HG03175 (cell line): ENCODE measurements at regions not wholly inside any gene's neighbourhood (a gene's known extent, or its start where the extent isn't known, plus 50 kb on each side); places are given as distances from the start of the nearest gene placed in this dataset.

Experiments used
- ATAC-seq: cut with Tn5 transposase; IDR thresholded peaks from one replicate; pipeline ENCODE4 v1.9.1; 2021; ENCODE audit warnings: mild to moderate bottlenecking, moderate library complexity; ENCODE audit not compliant: unreplicated experiment

DNA sequence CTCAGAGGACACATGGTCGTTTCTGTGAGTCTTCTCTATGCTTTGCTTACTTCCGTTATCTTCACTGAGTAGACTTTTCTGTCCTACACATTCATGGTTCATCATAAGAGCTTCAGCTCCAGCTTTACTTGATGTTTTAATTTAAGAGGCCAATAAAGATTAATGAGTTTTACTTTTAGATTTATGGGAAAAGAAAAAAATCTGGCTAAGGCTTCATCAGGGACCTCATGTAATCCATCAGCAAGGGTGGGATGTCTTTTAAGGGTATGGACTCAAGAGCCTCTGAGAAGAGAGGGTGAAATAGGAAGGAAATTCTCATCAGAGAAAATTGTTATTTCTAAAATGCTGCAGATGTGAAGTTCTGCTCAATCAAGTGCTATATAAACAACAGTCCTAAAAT is 963.0 kb upstream of the RAG2 start:
- ATAC-seq = no peak

DNA sequence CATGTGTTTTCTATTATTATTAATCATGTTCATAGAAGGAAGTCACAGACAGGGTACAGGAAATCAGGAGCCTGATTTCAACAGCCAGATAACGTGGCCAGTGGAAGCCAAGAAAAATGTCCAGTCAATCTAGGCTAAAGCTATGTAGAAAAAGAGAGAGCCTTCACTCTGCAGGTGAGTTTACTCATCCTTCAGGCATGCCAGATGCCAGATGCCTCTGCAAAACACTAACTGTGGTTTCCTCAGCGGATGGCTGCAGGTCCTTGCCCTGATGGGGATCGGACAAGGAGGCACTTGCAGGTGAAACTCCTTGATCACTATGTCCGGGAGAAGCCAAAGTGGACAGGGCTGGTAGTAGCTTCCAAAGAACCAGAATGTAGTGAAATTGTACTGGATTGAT is 962.3 kb upstream of the RAG2 start:
- ATAC-seq = no peak

DNA sequence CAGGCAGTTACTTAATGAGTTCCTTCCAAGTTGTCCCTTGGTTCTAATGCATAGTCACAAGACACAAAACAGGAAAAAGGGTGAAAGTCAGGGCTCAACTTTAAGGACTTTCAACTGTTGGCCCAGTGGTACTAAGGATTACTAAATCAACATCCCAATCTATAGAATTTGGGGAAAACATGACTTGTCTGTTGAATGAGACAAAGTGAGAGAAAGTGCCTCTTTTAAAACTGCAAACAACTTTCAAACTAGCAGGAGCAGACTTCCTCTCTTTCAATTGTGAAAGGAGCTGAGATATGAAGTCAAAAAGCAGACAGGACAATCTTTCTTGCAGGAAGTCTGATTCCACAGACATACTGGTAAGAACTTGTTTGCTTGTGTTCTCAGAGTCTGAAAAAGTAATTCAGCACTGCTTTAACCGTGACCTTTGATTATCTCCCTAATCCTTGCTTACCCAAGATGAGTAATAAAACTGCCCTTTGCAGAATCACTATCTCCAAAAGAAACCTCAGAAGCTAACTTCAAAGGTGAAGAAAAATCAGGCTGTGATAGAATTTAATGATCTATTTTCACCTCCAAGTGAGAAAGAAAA is 960.7 kb upstream of the RAG2 start:
- ATAC-seq = no peak

DNA sequence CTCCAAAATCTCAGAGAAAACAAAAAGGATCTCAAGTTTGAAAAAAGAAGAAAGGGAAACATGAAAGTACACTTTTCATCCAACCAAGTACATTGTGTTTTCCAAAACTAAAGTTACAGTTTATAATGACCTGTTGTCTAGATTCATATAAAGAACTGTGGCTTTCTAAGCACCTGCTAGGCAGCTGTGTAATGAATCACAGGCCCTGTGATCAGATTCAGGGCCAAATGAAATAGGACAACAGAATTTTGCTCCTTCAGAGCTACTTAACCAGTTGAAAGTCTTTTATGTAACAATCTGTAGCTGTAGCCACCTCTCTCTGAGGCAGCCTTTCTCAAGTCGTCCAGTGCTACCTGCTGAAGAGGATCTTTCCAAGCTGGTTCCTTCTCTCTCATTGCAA is 960.0 kb upstream of the RAG2 start:
- ATAC-seq = no peak

DNA sequence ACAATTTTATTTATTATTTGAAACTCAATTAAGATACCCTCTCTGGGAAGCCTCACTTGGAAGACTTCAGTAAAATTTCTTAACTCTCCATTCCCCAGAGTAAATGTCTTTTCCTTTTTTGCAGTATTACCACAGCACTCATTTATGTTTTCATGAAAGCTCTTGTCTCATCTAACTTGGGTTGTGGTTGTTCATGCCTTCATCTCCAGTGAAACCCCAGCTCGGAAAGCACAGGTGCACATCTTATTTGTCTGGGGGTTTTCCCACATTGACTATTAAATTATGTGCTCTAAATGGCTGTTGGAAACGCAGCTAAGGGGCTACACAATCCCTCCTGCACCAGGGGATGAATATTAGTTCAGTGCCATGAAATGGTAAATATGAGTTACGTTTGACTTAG is 954.2 kb upstream of the RAG2 start:
- no peak for ATAC-seq

DNA sequence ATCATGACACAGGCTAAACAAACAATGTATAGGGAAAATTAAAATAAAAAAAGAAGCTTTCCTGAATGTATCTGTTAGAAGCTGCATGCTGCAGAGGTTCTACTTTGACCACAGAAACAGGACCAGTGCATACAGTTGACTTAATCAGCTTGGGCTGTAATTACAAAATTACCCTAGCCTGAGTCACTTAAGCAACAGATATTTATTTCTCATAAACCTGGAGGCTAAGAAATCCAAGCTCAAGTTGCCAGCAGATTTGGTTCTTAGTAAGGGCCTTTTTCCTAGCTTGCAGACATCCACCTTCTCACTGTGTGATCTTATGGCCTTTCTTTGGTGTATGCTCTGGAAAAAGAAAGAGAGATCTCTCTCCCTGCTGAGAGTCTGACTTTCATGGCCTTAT is 946.5 kb upstream of the RAG2 start:
- ATAC-seq = no peak

DNA sequence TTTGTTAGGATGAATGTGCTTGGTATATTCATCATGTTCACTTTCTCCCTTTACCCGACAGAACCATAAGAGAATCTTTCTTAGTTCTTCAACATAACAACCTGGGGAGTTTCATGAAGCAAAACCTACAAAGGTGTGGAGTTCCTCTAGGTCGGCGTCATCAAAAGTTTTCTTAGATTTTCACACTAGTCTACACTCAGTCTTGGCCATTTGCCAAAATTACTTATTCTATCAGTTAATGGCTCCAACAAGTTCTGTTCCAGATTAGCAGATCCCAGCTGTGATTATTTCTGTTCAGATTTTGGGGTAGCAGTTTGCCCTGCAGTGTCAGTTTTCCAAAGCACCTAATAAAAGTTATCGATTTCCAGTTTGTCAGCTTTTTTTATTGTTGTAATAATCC is 935.8 kb upstream of the RAG2 start:
- no peak for ATAC-seq

DNA sequence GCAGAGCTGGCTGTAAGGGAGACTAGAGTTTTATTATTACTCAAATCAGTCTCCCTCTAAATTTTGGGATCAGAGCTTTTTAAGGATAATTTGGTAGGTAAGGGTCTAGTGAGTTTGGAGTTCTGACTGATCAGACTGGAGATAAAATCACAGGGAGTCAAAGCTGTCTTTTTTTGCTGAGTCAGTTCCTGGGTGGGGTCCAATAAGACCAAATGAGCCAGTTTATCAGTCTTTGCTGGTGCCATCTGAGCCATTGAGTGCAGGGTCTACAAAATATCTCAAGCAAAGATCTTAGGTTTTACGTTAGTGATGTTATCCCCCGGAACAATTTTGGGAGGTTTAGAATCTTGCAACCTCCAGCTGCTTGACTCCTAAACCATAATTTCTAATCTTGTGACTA is 935.1 kb upstream of the RAG2 start:
- ATAC-seq = no peak

GRCh38 chr11:37532271-37532670 is 934.2 kb upstream of the RAG2 start:
- no peak for ATAC-seq

- ATAC-seq = no peak
These were observed 929.5 kb upstream of the RAG2 start for GRCh38 chr11:37527545-37527944.

DNA sequence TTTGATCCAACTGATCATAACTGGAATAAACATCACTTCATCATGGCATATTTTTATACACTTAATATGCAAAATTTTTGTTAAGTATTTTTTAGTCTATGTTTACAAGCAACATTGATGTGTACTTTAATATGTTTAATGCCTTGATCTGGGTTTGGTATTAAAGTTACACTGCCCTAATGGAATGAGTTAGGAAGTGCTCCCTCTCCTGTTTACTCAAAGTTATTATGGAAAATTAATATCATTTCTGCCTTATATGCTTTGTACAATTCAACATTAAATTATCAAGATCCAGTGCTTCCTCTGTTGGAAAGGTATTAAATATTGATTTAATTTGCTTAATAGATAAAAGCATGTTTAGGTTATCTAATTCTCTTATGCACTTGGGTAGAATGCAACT is 927.3 kb upstream of the RAG2 start:
- no peak for ATAC-seq

- no peak for ATAC-seq
These were observed 921.7 kb upstream of the RAG2 start for GRCh38 chr11:37519781-37520180.

DNA sequence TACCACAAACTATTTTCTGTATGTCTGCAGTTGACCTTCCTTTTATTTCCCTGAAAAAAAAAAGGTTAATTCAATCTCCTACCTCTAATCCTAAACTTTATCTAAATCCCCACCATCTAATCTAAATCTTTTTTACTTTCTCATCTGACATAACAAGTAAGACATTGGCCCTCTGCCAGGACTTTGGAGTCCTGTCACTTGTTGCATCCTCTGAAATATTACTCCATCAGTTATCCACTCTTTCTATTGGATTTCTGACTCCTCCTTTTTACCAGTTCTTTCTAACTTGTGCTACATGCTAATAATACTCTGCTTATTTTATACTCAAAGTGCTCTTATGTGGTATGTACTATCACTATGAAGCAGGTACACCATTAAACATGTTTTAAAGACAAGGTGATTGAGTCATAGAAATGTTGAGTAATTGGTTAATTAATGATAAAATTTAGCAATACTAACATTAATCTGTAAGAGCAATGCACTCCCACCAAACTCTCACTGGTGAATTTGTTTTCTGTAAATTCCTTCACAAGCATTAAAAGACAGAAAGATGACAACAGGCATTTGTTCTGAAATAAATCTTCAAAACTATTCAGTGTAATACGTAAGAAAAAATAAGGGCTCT is 914.2 kb upstream of the RAG2 start:
- no peak for ATAC-seq

DNA sequence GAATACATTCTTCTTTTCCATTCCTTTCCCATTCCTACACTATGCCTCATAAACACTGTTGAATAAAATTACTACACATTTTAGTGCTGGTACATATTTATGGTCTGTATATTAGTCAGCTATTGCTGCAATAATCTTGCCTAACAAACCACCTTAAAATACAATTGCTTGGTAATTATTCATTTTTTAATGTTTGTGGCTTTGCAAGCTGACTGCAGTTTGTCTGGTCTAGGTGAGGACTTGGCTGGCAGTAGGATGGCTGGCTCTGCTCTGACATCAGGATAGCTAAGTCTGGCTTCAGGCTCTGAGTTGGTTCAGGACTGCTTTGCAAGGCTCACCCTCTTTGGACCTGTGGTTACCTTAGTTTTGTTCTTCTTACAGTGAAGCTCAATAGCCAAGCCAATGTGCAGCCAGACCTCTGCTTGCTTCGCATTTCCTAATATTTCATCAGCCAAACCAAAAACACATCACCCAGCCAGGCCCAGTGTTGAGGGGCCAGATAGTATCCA is 913.4 kb upstream of the RAG2 start:
- no peak for ATAC-seq

- no peak for ATAC-seq
These were observed 911.5 kb upstream of the RAG2 start for GRCh38 chr11:37509506-37509905.

DNA sequence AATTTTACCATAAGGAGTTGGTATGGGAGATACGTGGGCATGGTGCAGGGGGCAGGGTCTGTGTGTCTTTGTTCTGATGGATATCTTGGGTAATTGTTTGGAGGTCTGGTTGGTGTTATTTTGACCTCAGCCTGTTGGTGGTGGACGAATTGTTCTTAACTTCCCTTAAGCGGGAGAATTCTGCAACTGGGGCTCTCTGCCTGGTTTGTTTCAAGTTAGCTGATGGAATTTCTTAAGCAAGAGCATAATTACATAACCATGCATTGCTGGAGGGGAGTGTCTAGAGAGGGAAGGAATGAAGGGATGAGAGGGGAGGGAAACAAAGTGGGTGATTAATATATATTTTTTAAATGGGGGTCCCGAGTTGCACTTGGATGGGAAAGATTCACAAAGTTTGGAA is 908.5 kb upstream of the RAG2 start:
- no peak for ATAC-seq

DNA sequence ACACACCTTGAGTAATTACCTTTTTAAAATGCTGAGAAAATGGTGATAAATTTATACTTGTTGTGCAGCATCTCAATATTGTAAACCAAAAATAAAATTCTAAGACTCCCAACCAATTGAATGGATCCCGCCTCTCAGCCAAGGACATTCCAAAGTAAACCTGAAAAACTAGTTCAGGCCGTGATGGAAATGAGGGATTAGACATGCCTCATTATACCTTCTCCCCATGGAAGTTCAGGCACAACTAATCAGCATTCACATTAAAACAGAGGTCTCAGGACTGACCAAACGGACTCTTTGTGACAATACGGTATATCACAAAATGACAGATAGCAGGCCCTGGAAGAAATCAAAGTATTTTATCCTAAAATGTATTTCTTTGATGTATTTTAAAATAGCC is 907.4 kb upstream of the RAG2 start:
- no peak for ATAC-seq

GRCh38 chr11:37504921-37505320 is 906.9 kb upstream of the RAG2 start:
- no peak for ATAC-seq

DNA sequence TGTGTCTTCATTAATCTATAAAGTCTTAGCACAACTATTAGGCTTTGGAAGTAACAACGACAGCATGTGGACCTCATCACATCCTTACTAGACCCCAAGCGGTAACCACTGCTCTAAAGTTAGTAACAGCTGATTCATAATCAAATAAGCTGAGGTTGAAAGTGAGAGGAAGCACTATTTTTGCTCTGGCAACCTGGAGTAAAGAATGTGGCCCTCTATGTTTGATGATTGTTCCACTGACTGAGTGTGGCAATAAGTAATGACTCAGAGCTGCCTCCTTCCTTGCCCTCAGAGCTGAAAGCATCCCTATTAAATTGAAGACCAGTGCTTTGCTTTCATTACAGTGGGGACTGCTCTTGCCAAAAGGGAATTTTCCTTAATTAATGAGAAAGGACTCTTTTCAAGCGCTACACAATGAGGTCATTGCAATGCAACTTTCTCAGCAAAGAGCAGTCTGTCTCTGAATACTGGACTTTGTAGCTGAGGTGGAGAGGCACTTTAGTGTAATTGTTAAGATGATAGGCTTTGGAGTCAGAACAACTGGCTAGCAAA is 906.1 kb upstream of the RAG2 start:
- peak; percentile 89 for ATAC-seq

GRCh38 chr11:37503411-37504059 is 905.5 kb upstream of the RAG2 start:
- peak; percentile 57 for ATAC-seq

DNA sequence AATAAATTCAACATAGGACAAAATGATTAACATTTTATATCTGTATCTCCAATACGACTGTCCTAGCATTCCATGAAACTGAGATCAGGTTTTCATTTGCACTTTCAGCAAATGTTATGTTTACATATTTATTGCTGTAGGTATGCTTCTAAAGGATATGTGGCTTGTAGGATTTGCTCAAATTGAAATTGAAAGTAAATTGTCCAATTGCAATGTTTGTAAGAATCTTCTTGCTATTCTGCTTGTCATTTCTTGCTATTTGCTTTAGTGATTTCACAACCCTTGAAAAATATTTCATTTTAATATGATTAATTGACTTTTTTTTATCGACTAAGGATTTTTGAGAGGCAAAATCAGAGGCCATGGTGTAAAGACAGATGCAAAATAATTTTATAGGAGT is 904.2 kb upstream of the RAG2 start:
- no peak for ATAC-seq

GRCh38 chr11:37500425-37500824 is 902.4 kb upstream of the RAG2 start:
- ATAC-seq = no peak
